Type B pancreatic cell (in vitro differentiated cells): ENCODE measurements at regions not wholly inside any gene's neighbourhood (a gene's known extent, or its start where the extent isn't known, plus 50 kb on each side); places are given as distances from the start of the nearest gene placed in this dataset.

ENCODE experiments used
- DNase-seq: peaks from one replicate; pipeline ENCODE4 v3.0.0; 2021; ENCODE audit warnings: mixed read lengths; ENCODE audit not compliant: unreplicated experiment; ENCODE audit errors: extremely low spot score
- H3K27ac Mint-ChIP-seq: 2 replicates; pipeline ENCODE4 v1.8.0; 2021; ENCODE audit warnings: mild to moderate bottlenecking, mixed read lengths
- H3K27me3 Mint-ChIP-seq: 2 replicates; pipeline ENCODE4 v1.8.0; 2021; ENCODE audit warnings: mixed read lengths
- H3K36me3 Mint-ChIP-seq: 2 replicates; pipeline ENCODE4 v1.8.0; 2021; ENCODE audit warnings: mixed read lengths
- H3K4me1 Mint-ChIP-seq: one replicate; pipeline ENCODE4 v1.8.0; 2021; ENCODE audit warnings: mixed read lengths; ENCODE audit not compliant: unreplicated experiment
- H3K4me3 Mint-ChIP-seq: 2 replicates; pipeline ENCODE4 v1.8.0; 2021; ENCODE audit warnings: mild to moderate bottlenecking, mixed read lengths
- H3K9me3 Mint-ChIP-seq: 2 replicates; pipeline ENCODE4 v1.8.0; 2021; ENCODE audit warnings: mixed read lengths
- TF ChIP-seq, protein P1 (sequence below): fragments of 200-600 bp; sonication (generic); conservative IDR thresholded peaks from 2 replicates; pipeline ENCODE4 v1.5.0; 2021; ENCODE audit warnings: antibody characterized with exemption, mild to moderate bottlenecking

DNA sequence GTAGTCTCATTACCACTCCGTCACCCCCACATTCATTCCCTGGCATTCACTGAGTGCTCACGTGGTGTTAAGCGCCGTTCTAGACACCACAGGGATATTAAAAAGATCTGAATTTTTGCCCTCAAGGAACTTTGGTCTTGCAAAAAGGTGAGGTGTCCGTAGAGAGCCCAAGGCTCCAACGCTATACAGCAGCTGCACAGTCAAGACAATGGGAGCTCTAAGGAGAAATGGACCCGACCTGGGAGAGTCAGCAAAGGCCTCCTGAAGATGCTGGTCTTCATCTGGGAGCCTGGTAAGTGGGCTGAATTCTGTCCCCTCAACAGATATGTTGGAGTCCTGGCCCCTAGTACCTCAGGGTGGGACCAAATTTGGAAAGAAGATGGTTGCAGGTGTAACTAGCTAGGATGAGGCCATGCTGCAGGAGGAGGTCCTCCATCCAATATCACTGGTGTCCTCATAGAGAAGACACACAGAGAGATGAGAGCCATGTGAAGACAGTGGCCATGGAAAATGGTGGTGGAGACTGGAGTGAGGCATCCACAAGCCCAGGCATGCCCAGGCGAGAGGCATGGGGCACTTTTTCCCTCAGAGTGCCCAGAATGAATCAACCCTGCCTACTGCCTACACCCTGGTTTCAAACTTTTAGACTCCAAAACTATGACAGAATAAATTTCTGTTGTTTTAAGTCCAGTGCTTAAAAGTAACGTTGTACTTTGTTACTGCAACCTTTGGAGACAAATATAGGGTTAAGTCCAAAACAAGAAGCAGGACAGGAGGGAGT is 247.3 kb downstream of the TTC32 start:
- no peaks in the 10 kb centered on the region for H3K4me1 Mint-ChIP-seq

DNA sequence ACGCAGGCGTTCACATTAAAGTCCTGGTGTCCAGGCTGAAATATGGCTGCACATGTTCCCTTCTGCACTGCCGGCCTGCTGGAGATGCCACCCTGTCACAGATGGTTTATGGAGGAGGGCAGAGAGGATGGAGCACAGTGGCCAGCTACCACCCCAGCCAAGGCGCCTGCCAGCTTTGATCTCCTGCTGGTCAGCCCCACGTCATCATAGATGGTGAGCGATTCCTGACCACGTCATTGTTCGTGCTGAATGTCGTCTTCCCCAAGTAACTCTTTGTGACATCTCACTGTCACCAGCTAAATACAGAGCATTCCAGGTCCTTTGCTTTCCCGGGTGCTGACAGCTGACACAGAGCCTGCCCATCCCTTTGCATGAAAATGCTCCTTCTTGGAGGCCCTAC is 248.3 kb downstream of the TTC32 start:
- no peak for DNase-seq
- H3K27me3 Mint-ChIP-seq = peaks cover 6% of the 10 kb centered on the region
- no peaks in the 10 kb centered on the region for H3K9me3 Mint-ChIP-seq
- no peaks in the 10 kb centered on the region for H3K4me1 Mint-ChIP-seq
- TF ChIP-seq, protein P1, sequence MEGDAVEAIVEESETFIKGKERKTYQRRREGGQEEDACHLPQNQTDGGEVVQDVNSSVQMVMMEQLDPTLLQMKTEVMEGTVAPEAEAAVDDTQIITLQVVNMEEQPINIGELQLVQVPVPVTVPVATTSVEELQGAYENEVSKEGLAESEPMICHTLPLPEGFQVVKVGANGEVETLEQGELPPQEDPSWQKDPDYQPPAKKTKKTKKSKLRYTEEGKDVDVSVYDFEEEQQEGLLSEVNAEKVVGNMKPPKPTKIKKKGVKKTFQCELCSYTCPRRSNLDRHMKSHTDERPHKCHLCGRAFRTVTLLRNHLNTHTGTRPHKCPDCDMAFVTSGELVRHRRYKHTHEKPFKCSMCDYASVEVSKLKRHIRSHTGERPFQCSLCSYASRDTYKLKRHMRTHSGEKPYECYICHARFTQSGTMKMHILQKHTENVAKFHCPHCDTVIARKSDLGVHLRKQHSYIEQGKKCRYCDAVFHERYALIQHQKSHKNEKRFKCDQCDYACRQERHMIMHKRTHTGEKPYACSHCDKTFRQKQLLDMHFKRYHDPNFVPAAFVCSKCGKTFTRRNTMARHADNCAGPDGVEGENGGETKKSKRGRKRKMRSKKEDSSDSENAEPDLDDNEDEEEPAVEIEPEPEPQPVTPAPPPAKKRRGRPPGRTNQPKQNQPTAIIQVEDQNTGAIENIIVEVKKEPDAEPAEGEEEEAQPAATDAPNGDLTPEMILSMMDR = no peak
- no peak overlapping the region for H3K4me3 Mint-ChIP-seq
- no peak overlapping the region for H3K27ac Mint-ChIP-seq
- no peaks in the 10 kb centered on the region for H3K36me3 Mint-ChIP-seq

More for the DNA sequence above, 247.3 kb downstream of the TTC32 start:
- Mint-ChIP-seq H3K27me3 (peaks cover 6% of the 10 kb centered on the region), H3K36me3 (no peaks in the 10 kb centered on the region), H3K9me3 (no peaks in the 10 kb centered on the region), H3K27ac (no peak overlapping the region), H3K4me3 (no peak overlapping the region)
- TF ChIP-seq, protein P1 = no peak
- no peak for DNase-seq

DNA sequence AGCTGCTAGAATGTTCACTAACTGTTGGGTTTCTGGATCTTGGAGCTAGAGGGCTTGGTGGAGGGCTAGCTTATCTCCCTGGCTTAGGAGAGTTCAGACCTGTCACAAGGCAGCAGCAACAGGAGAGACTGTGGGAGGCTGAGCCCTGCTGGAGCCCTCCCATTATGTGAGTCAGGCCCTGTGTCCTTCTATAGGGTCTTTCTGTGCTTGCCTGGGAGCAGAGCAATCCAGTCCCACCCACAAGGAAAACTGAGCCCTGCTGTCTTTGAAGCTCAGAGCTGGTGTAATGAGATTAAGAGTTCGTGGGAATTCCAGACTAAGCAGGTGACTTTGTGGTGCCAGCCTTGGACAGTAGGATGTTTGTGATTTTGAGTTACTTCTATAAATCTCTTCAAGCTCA is 249.0 kb downstream of the TTC32 start:
- TF ChIP-seq, protein P1 = no peak
- H3K27ac Mint-ChIP-seq = no peak overlapping the region
- H3K9me3 Mint-ChIP-seq = no peaks in the 10 kb centered on the region
- H3K4me3 Mint-ChIP-seq = no peak overlapping the region
- DNase-seq = no peak
- H3K36me3 Mint-ChIP-seq = no peaks in the 10 kb centered on the region
- peaks cover 6% of the 10 kb centered on the region for H3K27me3 Mint-ChIP-seq
- no peaks in the 10 kb centered on the region for H3K4me1 Mint-ChIP-seq

DNA sequence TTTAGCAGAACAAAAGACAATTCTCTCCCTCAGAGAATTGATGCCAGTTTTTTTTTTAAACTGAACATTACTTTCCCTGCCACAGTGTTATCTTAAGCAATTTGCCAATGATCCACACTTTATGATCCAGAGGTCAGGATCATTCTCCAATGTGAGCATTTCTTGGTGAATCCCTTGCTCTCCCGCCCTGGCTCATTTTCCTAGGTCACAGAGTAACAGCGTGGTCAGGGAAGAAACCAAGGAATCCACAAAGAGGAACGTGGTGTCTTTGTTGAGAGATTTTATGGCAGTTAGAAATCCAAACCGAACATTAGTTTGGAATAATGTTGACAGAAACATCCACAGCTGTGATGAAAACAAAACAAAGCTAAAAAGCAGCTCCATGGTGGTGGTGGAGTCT is 250.3 kb downstream of the TTC32 start:
- no peaks in the 10 kb centered on the region for H3K9me3 Mint-ChIP-seq
- H3K27me3 Mint-ChIP-seq = peaks cover 6% of the 10 kb centered on the region
- TF ChIP-seq, protein P1 = no peak
- no peak for DNase-seq
- H3K4me3 Mint-ChIP-seq = no peak overlapping the region
- no peak overlapping the region for H3K27ac Mint-ChIP-seq
- no peaks in the 10 kb centered on the region for H3K36me3 Mint-ChIP-seq
- no peaks in the 10 kb centered on the region for H3K4me1 Mint-ChIP-seq

DNA sequence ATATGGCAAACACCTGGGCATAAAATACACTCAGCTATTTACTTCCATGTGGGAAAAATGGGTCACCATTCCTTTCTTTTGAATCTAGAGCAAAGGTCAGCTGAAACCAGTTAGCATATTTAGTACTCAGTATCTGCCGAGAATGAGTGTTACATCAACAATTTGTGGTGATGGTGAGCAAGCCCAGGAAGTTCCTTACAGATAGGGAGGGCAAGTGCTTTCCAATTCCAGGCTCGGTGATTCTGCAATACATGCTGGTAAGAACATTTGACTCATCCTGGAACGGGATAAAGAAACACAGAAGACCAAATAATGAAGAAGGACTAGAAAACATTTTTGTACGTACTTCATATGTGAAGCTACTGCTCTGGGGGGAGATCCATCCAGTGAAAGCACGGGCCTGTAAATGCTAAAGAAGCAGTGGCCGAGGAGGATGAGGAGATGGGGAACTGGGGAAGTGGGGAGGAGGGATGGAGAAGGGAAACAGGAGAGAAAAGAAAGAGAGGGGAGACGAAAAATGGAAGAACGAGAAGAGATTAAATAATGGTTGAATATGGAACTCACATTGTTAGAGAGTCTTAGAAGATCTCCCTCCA is 251.9 kb downstream of the TTC32 start:
- Mint-ChIP-seq H3K9me3 (no peaks in the 10 kb centered on the region), H3K36me3 (no peaks in the 10 kb centered on the region), H3K27me3 (peaks cover 6% of the 10 kb centered on the region), H3K4me3 (no peak overlapping the region), H3K4me1 (no peaks in the 10 kb centered on the region), H3K27ac (no peak overlapping the region)
- TF ChIP-seq, protein P1 = no peak
- DNase-seq = no peak
